SU-DHL-6 (cell line): ENCODE measurements at regions not wholly inside any gene's neighbourhood (a gene's known extent, or its start where the extent isn't known, plus 50 kb on each side); places are given as distances from the start of the nearest gene placed in this dataset.

Experiments
- H2AFZ ChIP-seq: fragments of 200-600 bp; sonication (generic); 2 replicates; pipeline ENCODE4 v1.6.1; 2014; ENCODE audit warnings: low read depth, mild to moderate bottlenecking, moderate library complexity, mixed read lengths, antibody characterized with exemption, low read length; ENCODE audit not compliant: severe bottlenecking
- H3F3A ChIP-seq: fragments of 200-600 bp; shearing (Covaris generic); 2 replicates; pipeline ENCODE4 v1.6.0; 2016; ENCODE audit warnings: antibody characterized with exemption, mild to moderate bottlenecking; ENCODE audit not compliant: insufficient read depth
- H3K27ac ChIP-seq: fragments of 200-600 bp; sonication (generic); 2 replicates; pipeline ENCODE4 v1.5.1; 2016; ENCODE audit warnings: low read depth, mild to moderate bottlenecking, low read length, moderate library complexity, mixed read lengths
- H3K27me3 ChIP-seq: fragments of 200-600 bp; sonication (generic), shearing (Covaris generic); 2 replicates; pipeline ENCODE4 v1.6.0; 2014; ENCODE audit warnings: mild to moderate bottlenecking, low read length
- H3K36me3 ChIP-seq: fragments of 200-600 bp; sonication (generic); 2 replicates; pipeline ENCODE4 v1.6.1; 2014; ENCODE audit warnings: mild to moderate bottlenecking, low read length, mixed read lengths
- H3K4me2 ChIP-seq: fragments of 300-600, 200-600 bp; shearing (Covaris generic), sonication (generic); 2 replicates; pipeline ENCODE4 v1.6.0; 2014; ENCODE audit warnings: low read length, low read depth, mild to moderate bottlenecking; ENCODE audit not compliant: poor library complexity, severe bottlenecking
- H3K4me3 ChIP-seq: fragments of 200-600 bp; sonication (generic); 2 replicates; pipeline ENCODE4 v1.5.1; 2014; ENCODE audit warnings: antibody characterized with exemption, low read length, mild to moderate bottlenecking, mixed read lengths; ENCODE audit not compliant: insufficient read depth, poor library complexity, severe bottlenecking
- H3K79me2 ChIP-seq: fragments of 200-600 bp; sonication (generic); 2 replicates; pipeline ENCODE4 v1.6.1; 2014; ENCODE audit warnings: mild to moderate bottlenecking, low read length, moderate library complexity; ENCODE audit not compliant: insufficient read depth
- H3K9ac ChIP-seq: fragments of 200-600 bp; sonication (generic); 2 replicates; pipeline ENCODE4 v1.7.0; 2014; ENCODE audit warnings: mild to moderate bottlenecking, low read length
- H3K9me2 ChIP-seq: fragments of 200-600 bp; sonication (generic); replicated peaks from 2 replicates; pipeline ENCODE4 v1.6.1; 2014; ENCODE audit warnings: low read length; ENCODE audit not compliant: insufficient read depth
- H3K9me3 ChIP-seq: fragments of 200-600 bp; sonication (generic); 2 replicates; pipeline ENCODE4 v1.6.1; 2014; ENCODE audit warnings: low read length, mixed read lengths; ENCODE audit not compliant: insufficient read depth
- H4K20me1 ChIP-seq: fragments of 200-600 bp; sonication (generic); 2 replicates; pipeline ENCODE4 v1.6.1; 2014; ENCODE audit warnings: low read depth, mild to moderate bottlenecking, antibody characterized with exemption, low read length, moderate library complexity, mixed read lengths
- EZH2phosphoT487 ChIP-seq: fragments of 200-600 bp; sonication (generic), shearing (Covaris generic); conservative IDR thresholded peaks from 2 replicates; pipeline ENCODE4 v1.6.1; 2018; ENCODE audit warnings: mild to moderate bottlenecking, antibody characterized with exemption, low read length, moderate library complexity, mixed read lengths
- TF ChIP-seq, protein P1 (sequence below): fragments of 200-600 bp; sonication (generic); IDR thresholded peaks from one replicate; pipeline ENCODE4 v1.5.1; 2017; ENCODE audit warnings: antibody characterized with exemption, mild to moderate bottlenecking, low read length, moderate library complexity; ENCODE audit not compliant: insufficient read depth, poor library complexity, severe bottlenecking

GRCh38 chr1:58928514-58928913 lies 144.7 kb upstream of the JUN start:
- Histone ChIP-seq H3K36me3 (no peaks in the 10 kb centered on the region), H2AFZ (no peak overlapping the region), H3K9me2 (no peaks in the 10 kb centered on the region), H3K9ac (no peak overlapping the region), H3K4me3 (no peak overlapping the region), H3K79me2 (no peaks in the 10 kb centered on the region), H3K27ac (no peak overlapping the region), H3K27me3 (no peaks in the 10 kb centered on the region), H3K4me2 (no peak overlapping the region), H3F3A (no peaks in the 10 kb centered on the region), H3K9me3 (no peaks in the 10 kb centered on the region), H4K20me1 (no peaks in the 10 kb centered on the region)
- TF ChIP-seq, protein P1, sequence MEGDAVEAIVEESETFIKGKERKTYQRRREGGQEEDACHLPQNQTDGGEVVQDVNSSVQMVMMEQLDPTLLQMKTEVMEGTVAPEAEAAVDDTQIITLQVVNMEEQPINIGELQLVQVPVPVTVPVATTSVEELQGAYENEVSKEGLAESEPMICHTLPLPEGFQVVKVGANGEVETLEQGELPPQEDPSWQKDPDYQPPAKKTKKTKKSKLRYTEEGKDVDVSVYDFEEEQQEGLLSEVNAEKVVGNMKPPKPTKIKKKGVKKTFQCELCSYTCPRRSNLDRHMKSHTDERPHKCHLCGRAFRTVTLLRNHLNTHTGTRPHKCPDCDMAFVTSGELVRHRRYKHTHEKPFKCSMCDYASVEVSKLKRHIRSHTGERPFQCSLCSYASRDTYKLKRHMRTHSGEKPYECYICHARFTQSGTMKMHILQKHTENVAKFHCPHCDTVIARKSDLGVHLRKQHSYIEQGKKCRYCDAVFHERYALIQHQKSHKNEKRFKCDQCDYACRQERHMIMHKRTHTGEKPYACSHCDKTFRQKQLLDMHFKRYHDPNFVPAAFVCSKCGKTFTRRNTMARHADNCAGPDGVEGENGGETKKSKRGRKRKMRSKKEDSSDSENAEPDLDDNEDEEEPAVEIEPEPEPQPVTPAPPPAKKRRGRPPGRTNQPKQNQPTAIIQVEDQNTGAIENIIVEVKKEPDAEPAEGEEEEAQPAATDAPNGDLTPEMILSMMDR: no peak
- TF ChIP-seq EZH2phosphoT487: no peak

- Histone ChIP-seq H3K79me2 (no peaks in the 10 kb centered on the region), H3K4me3 (no peak overlapping the region), H3K9ac (no peak overlapping the region), H3F3A (no peaks in the 10 kb centered on the region), H3K27me3 (no peaks in the 10 kb centered on the region), H3K27ac (no peak overlapping the region), H4K20me1 (no peaks in the 10 kb centered on the region), H3K36me3 (no peaks in the 10 kb centered on the region), H3K9me3 (no peaks in the 10 kb centered on the region), H3K4me2 (no peak overlapping the region), H2AFZ (no peak overlapping the region), H3K9me2 (no peaks in the 10 kb centered on the region)
- TF ChIP-seq, protein P1: no peak
- TF ChIP-seq EZH2phosphoT487: no peak
Observed at GRCh38 chr1:58929671-58930325, 146.0 kb upstream of the JUN start.

DNA sequence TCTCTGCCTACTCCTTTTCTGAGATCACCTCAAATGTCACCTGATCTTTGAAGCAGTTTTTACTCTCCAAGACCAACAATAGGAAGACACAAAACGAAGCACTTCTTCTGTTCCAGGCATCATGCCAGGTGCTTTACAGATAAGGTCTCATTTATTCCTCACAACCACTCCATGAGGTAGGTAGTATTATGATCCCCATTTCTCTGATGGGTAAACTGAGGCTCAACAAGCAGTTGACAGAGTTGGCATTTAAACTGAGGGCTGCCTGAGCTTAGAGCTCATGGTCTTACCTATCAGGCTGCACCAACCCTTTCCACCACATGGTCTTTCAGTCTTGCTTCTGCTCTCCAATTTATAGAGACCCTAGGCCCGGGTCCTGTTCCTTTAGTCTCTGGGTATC lies 147.2 kb upstream of the JUN start:
- Histone ChIP-seq H3K4me3 (no peak overlapping the region), H2AFZ (no peak overlapping the region), H3K79me2 (no peaks in the 10 kb centered on the region), H3K27ac (no peak overlapping the region), H3K9me2 (no peaks in the 10 kb centered on the region), H3K9ac (no peak overlapping the region), H3K36me3 (no peaks in the 10 kb centered on the region), H3F3A (no peaks in the 10 kb centered on the region), H3K27me3 (no peaks in the 10 kb centered on the region), H3K4me2 (no peak overlapping the region), H3K9me3 (no peaks in the 10 kb centered on the region), H4K20me1 (no peaks in the 10 kb centered on the region)
- TF ChIP-seq, protein P1: no peak
- TF ChIP-seq EZH2phosphoT487: no peak
